CD4-positive, alpha-beta memory T cell (primary cell): ENCODE measurements at regions not wholly inside any gene's neighbourhood (a gene's known extent, or its start where the extent isn't known, plus 50 kb on each side); places are given as distances from the start of the nearest gene placed in this dataset.

Source experiments
- CTCF ChIA-PET: fragments of 350-600 bp; sonication (Branson Sonifier 250); formaldehyde crosslinking; loops from one replicate; lab custom pipeline; 2021; ENCODE audit warnings: inconsistent platforms; ENCODE audit not compliant: partially characterized antibody; lab: Charles Lee
- POLR2A ChIA-PET: fragments of 350-600 bp; sonication (Branson Sonifier 250); formaldehyde crosslinking; loops from one replicate; lab custom pipeline; 2021; ENCODE audit not compliant: partially characterized antibody; lab: Charles Lee
- DNase-seq, 5 donors: peaks; one replicate each; pipeline versions ENCODE4 v3.0.0 to v3.0.0-alpha.2; 2020 to 2022; ENCODE audit warnings: mixed read lengths in 1 of 5
- H3K27ac ChIP-seq: one replicate; pipeline ENCODE4 v1.7.0; 2013; ENCODE audit warnings: low read depth, low read length
- H3K27me3 ChIP-seq: 2 replicates; pipeline ENCODE4 v1.7.0; 2013; ENCODE audit warnings: mild to moderate bottlenecking, low read length, moderate library complexity; ENCODE audit not compliant: insufficient read depth
- H3K36me3 ChIP-seq: 2 replicates; pipeline ENCODE4 v1.7.0; 2013; ENCODE audit warnings: mild to moderate bottlenecking, low read length, moderate library complexity; ENCODE audit not compliant: insufficient read depth
- H3K4me1 ChIP-seq: 2 replicates; pipeline ENCODE4 v1.7.0; 2013; ENCODE audit warnings: mild to moderate bottlenecking, low read length, moderate library complexity; ENCODE audit not compliant: insufficient read depth
- H3K4me3 ChIP-seq, 2 donors: one replicate each; pipeline ENCODE4 v1.7.0; 2013; ENCODE audit warnings: low read length in 2 of 2, mild to moderate bottlenecking in 1 of 2
- H3K9me3 ChIP-seq, 2 donors: one replicate each; pipeline ENCODE4 v1.7.0; 2013; ENCODE audit warnings: low read length in 2 of 2, control low read depth in 1 of 2; ENCODE audit not compliant: control insufficient read depth in 1 of 2
- H3K27ac Mint-ChIP-seq, 7 donors: one replicate each; pipeline ENCODE4 v1.8.0; 2020 to 2021; ENCODE audit warnings: mixed read lengths in 7 of 7, mild to moderate bottlenecking in 6 of 7, inconsistent platforms in 3 of 7, moderate library complexity in 3 of 7
- H3K27me3 Mint-ChIP-seq, 2 donors: one replicate each; pipeline ENCODE4 v1.8.0; 2020 to 2021; ENCODE audit warnings: mixed read lengths in 2 of 2
- H3K36me3 Mint-ChIP-seq, 2 donors: one replicate each; pipeline ENCODE4 v1.8.0; 2020 to 2021; ENCODE audit warnings: mixed read lengths in 2 of 2, inconsistent platforms in 1 of 2, mild to moderate bottlenecking in 1 of 2
- H3K4me1 Mint-ChIP-seq, 4 donors: one replicate each; pipeline ENCODE4 v1.8.0; 2020 to 2021; ENCODE audit warnings: mixed read lengths in 4 of 4, mild to moderate bottlenecking in 1 of 4
- H3K4me3 Mint-ChIP-seq, 8 donors: one replicate each; pipeline ENCODE4 v1.8.0; 2020 to 2021; ENCODE audit warnings: mixed read lengths in 8 of 8, mild to moderate bottlenecking in 7 of 8, moderate library complexity in 6 of 8, inconsistent platforms in 3 of 8
- H3K9me3 Mint-ChIP-seq, 8 donors: one replicate each; pipeline ENCODE4 v1.8.0; 2020 to 2021; ENCODE audit warnings: mixed read lengths in 8 of 8, mild to moderate bottlenecking in 5 of 8, inconsistent platforms in 3 of 8, moderate library complexity in 1 of 8
- intact Hi-C: fragments of 100-400 bp; cut with micrococcal nuclease; formaldehyde crosslinking; loops from one replicate; pipeline ENCODE4 v1.15.1; 2023

- POLR2A ChIA-PET: interaction anchor here (0.6 to 10.8 kb wide), 11 partner anchors 8 to 539 kb away, joined by 3 to 144 read pairs (median 4); partner anchors contain the start of gene TLE3
- H3K4me1 Mint-ChIP-seq: peaks cover 62 to 92% (median 81%) of the 10 kb centered on the region in 4 donors
- peaks cover 0 to 1% of the 10 kb centered on the region in 2 donors for H3K27me3 Mint-ChIP-seq
- Histone ChIP-seq H3K4me1 (peaks cover 96% of the 10 kb centered on the region), H3K27ac (peak overlapping the region; percentile 39), H3K9me3 (no peaks in the 10 kb centered on the region), H3K27me3 (no peaks in the 10 kb centered on the region), H3K36me3 (no peaks in the 10 kb centered on the region), H3K4me3 (no peak overlapping the region)
- CTCF ChIA-PET: interaction anchor here (1.3 to 2.3 kb wide), 6 partner anchors 9 to 378 kb away, joined by 3 to 10 read pairs (median 6); partner anchors contain the start of gene TLE3
- DNase-seq: peak; percentile 68 to 89 (median 78)
- peak overlapping the region in 7 of 8 donors; percentile 18 to 94 (median 51) for H3K4me3 Mint-ChIP-seq
- no peaks in the 10 kb centered on the region for H3K36me3 Mint-ChIP-seq
- H3K9me3 Mint-ChIP-seq: no peaks in the 10 kb centered on the region
- peak overlapping the region; percentile 93 to 97 (median 95) for H3K27ac Mint-ChIP-seq
- intact Hi-C loops: loop anchor here (2.0 kb wide), 1 partner anchor 143 kb away; no protein-coding TSS in a partner anchor
Observed at GRCh38 chr15:69719527-69720240, 267.1 kb downstream of the RPLP1 start.

GRCh38 chr15:69720536-69720935, 267.9 kb downstream of the RPLP1 start:
- H3K9me3 Mint-ChIP-seq: no peaks in the 10 kb centered on the region
- peak overlapping the region; percentile 40 to 94 (median 82) for H3K4me3 Mint-ChIP-seq
- Histone ChIP-seq H3K27me3 (no peaks in the 10 kb centered on the region), H3K4me3 (no peak overlapping the region), H3K9me3 (no peaks in the 10 kb centered on the region), H3K36me3 (no peaks in the 10 kb centered on the region), H3K4me1 (peaks cover 96% of the 10 kb centered on the region), H3K27ac (peak overlapping the region; percentile 6)
- peaks cover 0 to 2% of the 10 kb centered on the region in 2 donors for H3K27me3 Mint-ChIP-seq
- peak in 1 of 5 donors; percentile 45 for DNase-seq
- intact Hi-C loops: loop anchor here (2.0 kb wide), 1 partner anchor 144 kb away; no protein-coding TSS in a partner anchor
- H3K4me1 Mint-ChIP-seq: peaks cover 53 to 91% (median 78%) of the 10 kb centered on the region in 4 donors
- peak overlapping the region; percentile 93 to 97 (median 95) for H3K27ac Mint-ChIP-seq
- ChIA-PET POLR2A (interaction anchor here (0.8 to 10.8 kb wide), 14 partner anchors 8 to 809 kb away, joined by 3 to 144 read pairs (median 4); partner anchors contain the start of gene TLE3), CTCF (interaction anchor here (0.6 to 2.3 kb wide), 9 partner anchors 8 to 377 kb away, joined by 3 to 10 read pairs (median 5); partner anchors contain the start of gene TLE3)
- H3K36me3 Mint-ChIP-seq: no peaks in the 10 kb centered on the region

GRCh38 chr15:69722924-69723323, 270.3 kb downstream of the RPLP1 start:
- Mint-ChIP-seq H3K27me3 (peaks cover 0 to 2% of the 10 kb centered on the region in 2 donors), H3K36me3 (no peaks in the 10 kb centered on the region), H3K4me3 (peak overlapping the region in 3 of 8 donors; percentile 8 to 20 (median 10)), H3K9me3 (no peaks in the 10 kb centered on the region), H3K4me1 (peaks cover 41 to 76% (median 64%) of the 10 kb centered on the region in 4 donors), H3K27ac (peak overlapping the region in 1 of 7 donors; percentile 43)
- Histone ChIP-seq H3K4me1 (peaks cover 76% of the 10 kb centered on the region), H3K27me3 (no peaks in the 10 kb centered on the region), H3K9me3 (no peaks in the 10 kb centered on the region), H3K4me3 (no peak overlapping the region), H3K36me3 (no peaks in the 10 kb centered on the region), H3K27ac (no peak overlapping the region)
- intact Hi-C loops: no loop called here
- ChIA-PET CTCF (interaction anchor here (0.7 to 2.8 kb wide), 13 partner anchors 8 to 743 kb away, joined by 3 to 6 read pairs (median 3); partner anchors contain the start of gene TLE3), POLR2A (interaction anchor here (1.0 to 10.8 kb wide), 6 partner anchors 9 to 375 kb away, joined by 3 to 144 read pairs (median 10); partner anchors contain the start of gene TLE3)
- no peak for DNase-seq

- DNase-seq: no peak
- Mint-ChIP-seq H3K4me3 (peak overlapping the region in 2 of 8 donors; percentile 12 to 54), H3K27ac (peak overlapping the region in 1 of 7 donors; percentile 43), H3K4me1 (peaks cover 41 to 71% (median 61%) of the 10 kb centered on the region in 4 donors), H3K36me3 (no peaks in the 10 kb centered on the region), H3K27me3 (peaks cover 0 to 2% of the 10 kb centered on the region in 2 donors), H3K9me3 (no peaks in the 10 kb centered on the region)
- H3K4me3 ChIP-seq: no peak overlapping the region
- no peak overlapping the region for H3K27ac ChIP-seq
- intact Hi-C loops: no loop called here
- H3K36me3 ChIP-seq: no peaks in the 10 kb centered on the region
- ChIA-PET POLR2A (interaction anchor here (0.8 to 10.8 kb wide), 7 partner anchors 9 to 375 kb away, joined by 3 to 144 read pairs (median 4); partner anchors contain the start of gene TLE3), CTCF (interaction anchor here (0.7 to 2.8 kb wide), 11 partner anchors 9 to 743 kb away, joined by 3 to 6 read pairs (median 3); no protein-coding TSS in a partner anchor)
- H3K4me1 ChIP-seq: peaks cover 70% of the 10 kb centered on the region
- H3K27me3 ChIP-seq: no peaks in the 10 kb centered on the region
- H3K9me3 ChIP-seq: no peaks in the 10 kb centered on the region
Observed at GRCh38 chr15:69723404-69724096, 270.9 kb downstream of the RPLP1 start.

- no peak overlapping the region for H3K4me3 ChIP-seq
- no peak for DNase-seq
- peaks cover 39 to 72% (median 60%) of the 10 kb centered on the region in 4 donors for H3K4me1 Mint-ChIP-seq
- ChIA-PET POLR2A (interaction anchor here (0.7 to 10.8 kb wide), 7 partner anchors 9 to 374 kb away, joined by 3 to 144 read pairs (median 4); partner anchors contain the start of gene TLE3), CTCF (interaction anchor here (1.0 to 2.8 kb wide), 7 partner anchors 10 to 763 kb away, joined by 3 to 6 read pairs (median 4); no protein-coding TSS in a partner anchor)
- no peaks in the 10 kb centered on the region for H3K36me3 ChIP-seq
- no peaks in the 10 kb centered on the region for H3K27me3 ChIP-seq
- no peak overlapping the region for H3K27ac ChIP-seq
- no peak overlapping the region for H3K27ac Mint-ChIP-seq
- H3K4me1 ChIP-seq: peaks cover 68% of the 10 kb centered on the region
- no peaks in the 10 kb centered on the region for H3K9me3 Mint-ChIP-seq
- intact Hi-C loops: no loop called here
- no peaks in the 10 kb centered on the region for H3K9me3 ChIP-seq
- peaks cover 0 to 2% of the 10 kb centered on the region in 2 donors for H3K27me3 Mint-ChIP-seq
- H3K36me3 Mint-ChIP-seq: no peaks in the 10 kb centered on the region
- H3K4me3 Mint-ChIP-seq: peak overlapping the region in 1 of 8 donors; percentile 34
Observed at GRCh38 chr15:69724333-69724732, 271.7 kb downstream of the RPLP1 start.

- peaks cover 30 to 67% (median 53%) of the 10 kb centered on the region in 4 donors for H3K4me1 Mint-ChIP-seq
- intact Hi-C loops: no loop called here
- DNase-seq: no peak
- no peaks in the 10 kb centered on the region for H3K36me3 ChIP-seq
- no peaks in the 10 kb centered on the region for H3K9me3 Mint-ChIP-seq
- peak overlapping the region in 1 of 8 donors; percentile 23 for H3K4me3 Mint-ChIP-seq
- H3K27me3 Mint-ChIP-seq: peaks cover 0 to 2% of the 10 kb centered on the region in 2 donors
- CTCF ChIA-PET: interaction anchor here (1.0 to 1.5 kb wide), 5 partner anchors 16 to 762 kb away, joined by 3 to 5 read pairs (median 4); no protein-coding TSS in a partner anchor
- POLR2A ChIA-PET: interaction anchor here (2.5 to 10.8 kb wide), 3 partner anchors 11 to 373 kb away, joined by 12 to 144 read pairs (median 117); partner anchors contain the start of gene TLE3
- H3K27ac ChIP-seq: no peak overlapping the region
- H3K4me1 ChIP-seq: peaks cover 59% of the 10 kb centered on the region
- no peaks in the 10 kb centered on the region for H3K36me3 Mint-ChIP-seq
- H3K27me3 ChIP-seq: no peaks in the 10 kb centered on the region
- H3K4me3 ChIP-seq: no peak overlapping the region
- peak overlapping the region in 2 of 7 donors; percentile 4 to 30 for H3K27ac Mint-ChIP-seq
- no peaks in the 10 kb centered on the region for H3K9me3 ChIP-seq
Observed at GRCh38 chr15:69725275-69725674, 272.7 kb downstream of the RPLP1 start.
